HG02852 (cell line): ENCODE measurements at regions not wholly inside any gene's neighbourhood (a gene's known extent, or its start where the extent isn't known, plus 50 kb on each side); places are given as distances from the start of the nearest gene placed in this dataset.

ENCODE experiments used
- ATAC-seq: cut with Tn5 transposase; IDR thresholded peaks from one replicate; pipeline ENCODE4 v1.9.1; 2021; ENCODE audit warnings: mild to moderate bottlenecking, moderate library complexity; ENCODE audit not compliant: unreplicated experiment

GRCh38 chr2:134770702-134771101, 51.9 kb upstream of the TMEM163 start:
- ATAC-seq: no peak

- no peak for ATAC-seq
Observed at GRCh38 chr2:134771313-134771801, 52.6 kb upstream of the TMEM163 start.

- ATAC-seq: no peak
Observed at GRCh38 chr2:134772493-134773169, 53.8 kb upstream of the TMEM163 start.

GRCh38 chr2:134773335-134773734, 54.5 kb upstream of the TMEM163 start:
- ATAC-seq: no peak

- no peak for ATAC-seq
Observed at GRCh38 chr2:134773759-134774742, 55.3 kb upstream of the TMEM163 start.

GRCh38 chr2:134774786-134775641, 56.2 kb upstream of the TMEM163 start:
- ATAC-seq: no peak

- no peak for ATAC-seq
Observed at GRCh38 chr2:134776836-134777235, 58.0 kb upstream of the TMEM163 start.

- no peak for ATAC-seq
Observed at GRCh38 chr2:134777593-134777992, 58.8 kb upstream of the TMEM163 start.

GRCh38 chr2:134778372-134778771, 59.6 kb upstream of the TMEM163 start:
- no peak for ATAC-seq

GRCh38 chr2:134780972-134781371, 57.4 kb upstream of the ACMSD start:
- ATAC-seq: no peak

GRCh38 chr2:134782107-134782506, 56.3 kb upstream of the ACMSD start:
- ATAC-seq: no peak

GRCh38 chr2:134782792-134783191, 55.6 kb upstream of the ACMSD start:
- peak; percentile 75 for ATAC-seq

- no peak for ATAC-seq
Observed at GRCh38 chr2:134783912-134784311, 54.5 kb upstream of the ACMSD start.

- ATAC-seq: no peak
Observed at GRCh38 chr2:134785659-134786430, 52.6 kb upstream of the ACMSD start.

GRCh38 chr2:134788417-134788816, 50.0 kb upstream of the ACMSD start:
- ATAC-seq: no peak
